ENCODE measurements at regions not wholly inside any gene's neighbourhood (a gene's known extent, or its start where the extent isn't known, plus 50 kb on each side); places are given as distances from the start of the nearest gene placed in this dataset.

GRCh38 chr3:165443664-165444063 lies 247.5 kb upstream of the SLITRK3 start:
- TF ChIP-seq CTCF (IDR thresholded peaks at IDR 0.05): no peak
- TF ChIP-seq ZFX (IDR thresholded peaks at IDR 0.05; ENCODE audit: borderline replicate concordance): no peak

Measured in 22Rv1 (cell line).